CD14-positive monocyte (primary cell): ENCODE measurements at regions not wholly inside any gene's neighbourhood (a gene's known extent, or its start where the extent isn't known, plus 50 kb on each side); places are given as distances from the start of the nearest gene placed in this dataset.

Source experiments
- DNase-seq, 3 donors: peaks; one replicate each; pipeline ENCODE4 v3.0.0-alpha.2; 2011 to 2022
- H2AFZ ChIP-seq: 2 replicates; pipeline ENCODE4 v1.6.0; 2012; ENCODE audit warnings: mild to moderate bottlenecking, low read depth, low read length, inconsistent platforms; ENCODE audit not compliant: insufficient read depth, poor library complexity, severe bottlenecking
- H3K27ac ChIP-seq, 2 donors: 1 replicate in 1 of 2; 2 replicates in 1 of 2; pipeline ENCODE4 v1.5.1; 2012 to 2013; ENCODE audit warnings: low read length in 2 of 2, control low read depth in 1 of 2, inconsistent platforms in 1 of 2, low read depth in 1 of 2, mild to moderate bottlenecking in 1 of 2
- H3K27me3 ChIP-seq, 2 donors: one replicate each; pipeline versions ENCODE4 v1.6.0 to v1.6.1; 2011 to 2013; ENCODE audit warnings: low read length in 2 of 2; ENCODE audit not compliant: control insufficient read depth in 2 of 2, insufficient read depth in 2 of 2
- H3K36me3 ChIP-seq, 2 donors: replicated peaks in 1 of 2; 1 replicate in 1 of 2; 2 replicates in 1 of 2; pipeline versions ENCODE4 v1.5.1 to v1.6.1; 2012 to 2013; ENCODE audit warnings: low read length in 2 of 2, control low read depth in 1 of 2, inconsistent platforms in 1 of 2, mild to moderate bottlenecking in 1 of 2; ENCODE audit not compliant: insufficient read depth in 2 of 2, control insufficient read depth in 1 of 2
- H3K4me1 ChIP-seq, 2 donors: 1 replicate in 1 of 2; 2 replicates in 1 of 2; pipeline versions ENCODE4 v1.5.1 to v1.6.1; 2012 to 2013; ENCODE audit warnings: low read length in 2 of 2, control low read depth in 1 of 2, inconsistent platforms in 1 of 2, mild to moderate bottlenecking in 1 of 2, moderate library complexity in 1 of 2; ENCODE audit not compliant: insufficient read depth in 2 of 2, control insufficient read depth in 1 of 2
- H3K4me2 ChIP-seq: replicated peaks from 2 replicates; pipeline ENCODE3; 2012; ENCODE audit warnings: low read length, moderate library complexity, mild to moderate bottlenecking; ENCODE audit not compliant: poor library complexity, severe bottlenecking; ENCODE audit errors: extremely low read depth
- H3K4me3 ChIP-seq, 3 experiments: fragments of 200-600 bp in 1 of 3; sonication (generic) in 1 of 3; replicated peaks in 1 of 3; 1 replicate in 2 of 3; 2 replicates in 1 of 3; pipeline ENCODE4 v1.5.1; 2011 to 2013; ENCODE audit warnings: low read length in 3 of 3, mild to moderate bottlenecking in 3 of 3, control low read depth in 2 of 3, low read depth in 2 of 3, inconsistent platforms in 1 of 3, moderate library complexity in 1 of 3
- H3K79me2 ChIP-seq: 2 replicates; pipeline ENCODE4 v1.6.0; 2012; ENCODE audit warnings: mild to moderate bottlenecking, control low read depth, inconsistent platforms, low read length, moderate library complexity; ENCODE audit not compliant: insufficient read depth
- H3K9ac ChIP-seq: 2 replicates; pipeline ENCODE4 v1.6.0; 2017; ENCODE audit warnings: low read length, mild to moderate bottlenecking; ENCODE audit not compliant: insufficient read depth, poor library complexity, severe bottlenecking
- H3K9me3 ChIP-seq, 2 donors: replicated peaks in 1 of 2; 1 replicate in 1 of 2; 2 replicates in 1 of 2; pipeline versions ENCODE4 v1.5.1 to v1.6.1; 2012 to 2013; ENCODE audit warnings: low read length in 2 of 2, control low read depth in 1 of 2; ENCODE audit not compliant: control insufficient read depth in 1 of 2, insufficient read depth in 1 of 2
- H4K20me1 ChIP-seq: 2 replicates; pipeline ENCODE4 v1.6.0; 2012; ENCODE audit warnings: mild to moderate bottlenecking, low read length, control low read depth, moderate library complexity; ENCODE audit not compliant: insufficient read depth
- H3K27ac Mint-ChIP-seq, 7 donors: one replicate each; pipeline ENCODE4 v1.8.0; 2020; ENCODE audit warnings: mild to moderate bottlenecking in 7 of 7, mixed read lengths in 7 of 7, moderate library complexity in 6 of 7, inconsistent platforms in 2 of 7
- H3K27me3 Mint-ChIP-seq, 3 donors: one replicate each; pipeline ENCODE4 v1.8.0; 2021 to 2022; ENCODE audit warnings: low read depth in 3 of 3, mild to moderate bottlenecking in 3 of 3, mixed read lengths in 3 of 3, moderate library complexity in 3 of 3, inconsistent platforms in 1 of 3
- H3K36me3 Mint-ChIP-seq, 2 donors: one replicate each; pipeline ENCODE4 v1.8.0; 2020; ENCODE audit warnings: mixed read lengths in 2 of 2, inconsistent platforms in 1 of 2, mild to moderate bottlenecking in 1 of 2
- H3K4me1 Mint-ChIP-seq: one replicate; pipeline ENCODE4 v1.8.0; 2020; ENCODE audit warnings: mild to moderate bottlenecking, mixed read lengths
- H3K4me3 Mint-ChIP-seq, 2 donors: one replicate each; pipeline ENCODE4 v1.8.0; 2020; ENCODE audit warnings: mild to moderate bottlenecking in 2 of 2, mixed read lengths in 2 of 2, moderate library complexity in 1 of 2
- H3K9me3 Mint-ChIP-seq, 7 donors: one replicate each; pipeline ENCODE4 v1.8.0; 2020 to 2022; ENCODE audit warnings: mixed read lengths in 7 of 7, mild to moderate bottlenecking in 6 of 7, moderate library complexity in 6 of 7, inconsistent platforms in 2 of 7
- CTCF ChIP-seq: fragments of 200-600 bp; IDR thresholded peaks from one replicate; pipeline ENCODE4 v1.8.0; 2022; ENCODE audit warnings: antibody characterized with exemption, mild to moderate bottlenecking
- WGBS: methylation state at CpG from one replicate; pipeline ENCODE4 v1.1.5; 2013; ENCODE audit warnings: missing lambda C conversion rate; ENCODE audit not compliant: insufficient coverage; 5-methylcytosine and 5-hydroxymethylcytosine counted together
- intact Hi-C, 2 donors: fragments of 100-400 bp; cut with micrococcal nuclease; formaldehyde crosslinking; loops; one replicate each; pipeline versions ENCODE4 v1.15.0 to v1.15.1; 2023

- no peak overlapping the region for H3K4me3 ChIP-seq
- peaks cover 0 to 2% (median 0%) of the 10 kb centered on the region in 7 donors for H3K9me3 Mint-ChIP-seq
Measured at GRCh38 chr7:106982415-106982814, 62.1 kb upstream of the PRKAR2B start.

GRCh38 chr7:106984034-106984433 lies 60.5 kb upstream of the PRKAR2B start:
- peaks cover 4% of the 10 kb centered on the region for H3K4me1 Mint-ChIP-seq
- H3K4me1 ChIP-seq = no peaks in the 10 kb centered on the region
- H3K9me3 Mint-ChIP-seq = peaks cover 0 to 2% (median 0%) of the 10 kb centered on the region in 7 donors
- no peaks in the 10 kb centered on the region for H4K20me1 ChIP-seq
- TF ChIP-seq CTCF = no peak
- H3K27me3 ChIP-seq = no peaks in the 10 kb centered on the region
- intact Hi-C loops = no loop called here
- H3K79me2 ChIP-seq = no peaks in the 10 kb centered on the region
- no peak overlapping the region for H3K9ac ChIP-seq
- H2AFZ ChIP-seq = no peak overlapping the region
- no peaks in the 10 kb centered on the region for H3K9me3 ChIP-seq
- no peak overlapping the region for H3K4me3 ChIP-seq
- no peak overlapping the region for H3K4me3 Mint-ChIP-seq
- H3K4me2 ChIP-seq = no peak overlapping the region
- DNase-seq = no peak
- no peak overlapping the region for H3K27ac ChIP-seq
- 94% methylated on average over 3 of the region's 5 CpGs for WGBS
- H3K36me3 ChIP-seq = no peaks in the 10 kb centered on the region
- H3K27me3 Mint-ChIP-seq = peaks cover 0 to 4% (median 3%) of the 10 kb centered on the region in 3 donors
- H3K27ac Mint-ChIP-seq = no peak overlapping the region
- no peaks in the 10 kb centered on the region for H3K36me3 Mint-ChIP-seq

More at GRCh38 chr7:106982415-106982814, 62.1 kb upstream of the PRKAR2B start:
- H3K9ac ChIP-seq = no peak overlapping the region
- H3K4me1 ChIP-seq = no peaks in the 10 kb centered on the region
- Mint-ChIP-seq H3K36me3 (no peaks in the 10 kb centered on the region), H3K27ac (no peak overlapping the region), H3K4me3 (no peak overlapping the region), H3K4me1 (peaks cover 4% of the 10 kb centered on the region), H3K27me3 (peaks cover 0 to 4% (median 3%) of the 10 kb centered on the region in 3 donors)
- WGBS = 94% methylated on average over 6 of the region's 7 CpGs
- no peaks in the 10 kb centered on the region for H3K79me2 ChIP-seq
- no peaks in the 10 kb centered on the region for H3K27me3 ChIP-seq
- H3K4me2 ChIP-seq = no peak overlapping the region
- TF ChIP-seq CTCF = no peak
- no peak overlapping the region for H3K27ac ChIP-seq
- intact Hi-C loops = no loop called here
- H3K9me3 ChIP-seq = no peaks in the 10 kb centered on the region
- DNase-seq = no peak
- no peaks in the 10 kb centered on the region for H3K36me3 ChIP-seq
- H2AFZ ChIP-seq = no peak overlapping the region
- no peaks in the 10 kb centered on the region for H4K20me1 ChIP-seq
